Activated T-helper 2 cell treated with anti-CD3 and anti-CD28 coated beads, Interferon-gamma antibody, Interleukin-2, Interleukin-4, amounts not matched to agents 10 μg/mL and 5 μg/mL and 100 μg/mL, durations not matched to agents 14 hours and 24 hours and 36 hours (primary cell): ENCODE measurements at regions not wholly inside any gene's neighbourhood (a gene's known extent, or its start where the extent isn't known, plus 50 kb on each side); places are given as distances from the start of the nearest gene placed in this dataset.
"Not testable (repeated sequence)": the region's sequence is repeated elsewhere in the genome, so short reads cannot be mapped to it uniquely, and the experiment has no call there.

Source experiments
- DNase-seq: peaks from one replicate; pipeline ENCODE4 v3.0.0; 2021; ENCODE audit warnings: low spot score
- H3K27ac Mint-ChIP-seq: one replicate; pipeline ENCODE4 v1.8.0; 2021; ENCODE audit warnings: mixed read lengths
- H3K27me3 Mint-ChIP-seq: one replicate; pipeline ENCODE4 v1.8.0; 2021; ENCODE audit warnings: low read depth, mixed read lengths
- H3K36me3 Mint-ChIP-seq: one replicate; pipeline ENCODE4 v1.8.0; 2021; ENCODE audit warnings: low read depth, mixed read lengths
- H3K4me1 Mint-ChIP-seq: one replicate; pipeline ENCODE4 v1.8.0; 2021; ENCODE audit warnings: low read depth, mixed read lengths
- H3K4me3 Mint-ChIP-seq: one replicate; pipeline ENCODE4 v1.8.0; 2021; ENCODE audit warnings: low read depth, mild to moderate bottlenecking, moderate library complexity, mixed read lengths
- H3K9me3 Mint-ChIP-seq: one replicate; pipeline ENCODE4 v1.8.0; 2021; ENCODE audit warnings: mixed read lengths
- intact Hi-C: fragments of 100-400 bp; cut with micrococcal nuclease; formaldehyde crosslinking; loops from one replicate; pipeline ENCODE4 v1.15.1; 2023

DNA sequence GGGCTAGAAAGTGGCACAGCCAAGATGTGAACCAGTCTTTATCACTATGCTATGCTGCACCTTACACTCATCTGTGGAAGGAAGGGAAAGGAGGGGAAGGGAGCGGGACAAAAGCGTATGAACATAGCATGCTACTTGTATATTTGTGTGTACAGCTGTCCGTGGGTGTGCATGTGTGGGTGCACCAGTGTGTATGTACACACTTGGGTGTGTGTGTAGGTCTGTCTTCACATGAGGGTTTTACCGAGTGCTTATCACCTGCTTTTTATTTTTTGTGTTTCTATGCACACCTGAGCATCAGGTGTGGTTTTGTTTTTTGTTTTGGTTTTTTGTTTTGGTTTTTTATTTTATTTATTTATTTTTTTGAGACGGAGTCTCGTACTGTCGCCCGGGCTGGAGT is 255.7 kb downstream of the RRAGC start:
- H3K36me3 Mint-ChIP-seq = no peaks in the 10 kb centered on the region
- H3K9me3 Mint-ChIP-seq = no peaks in the 10 kb centered on the region
- intact Hi-C loops = no loop called here
- no peak overlapping the region for H3K4me3 Mint-ChIP-seq
- H3K27me3 Mint-ChIP-seq = peaks cover 8% of the 10 kb centered on the region
- DNase-seq = no peak
- H3K27ac Mint-ChIP-seq = no peak overlapping the region
- H3K4me1 Mint-ChIP-seq = no peaks in the 10 kb centered on the region

DNA sequence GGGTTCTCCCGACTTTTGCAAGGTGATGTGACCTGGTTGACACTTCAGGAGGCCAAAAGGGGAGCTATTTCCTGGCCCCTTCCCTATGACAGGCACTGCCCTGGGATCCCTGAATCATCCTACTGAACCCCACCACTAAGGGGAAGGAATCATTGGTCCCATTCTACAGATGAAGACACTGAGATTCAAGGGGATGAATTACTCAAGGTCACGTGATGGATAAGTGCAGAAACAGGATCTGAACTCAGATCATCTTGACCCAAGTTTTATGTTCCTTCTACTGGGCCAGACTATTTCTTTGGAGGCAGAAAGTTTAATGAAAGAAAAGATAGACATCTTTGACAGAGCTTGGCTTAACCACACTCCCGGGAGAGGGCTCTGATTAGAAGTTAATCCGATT is 258.7 kb downstream of the RRAGC start:
- no peak overlapping the region for H3K4me3 Mint-ChIP-seq
- peaks cover 9% of the 10 kb centered on the region for H3K27me3 Mint-ChIP-seq
- no peaks in the 10 kb centered on the region for H3K4me1 Mint-ChIP-seq
- no peaks in the 10 kb centered on the region for H3K9me3 Mint-ChIP-seq
- no peak for DNase-seq
- intact Hi-C loops = no loop called here
- no peaks in the 10 kb centered on the region for H3K36me3 Mint-ChIP-seq
- H3K27ac Mint-ChIP-seq = no peak overlapping the region

DNA sequence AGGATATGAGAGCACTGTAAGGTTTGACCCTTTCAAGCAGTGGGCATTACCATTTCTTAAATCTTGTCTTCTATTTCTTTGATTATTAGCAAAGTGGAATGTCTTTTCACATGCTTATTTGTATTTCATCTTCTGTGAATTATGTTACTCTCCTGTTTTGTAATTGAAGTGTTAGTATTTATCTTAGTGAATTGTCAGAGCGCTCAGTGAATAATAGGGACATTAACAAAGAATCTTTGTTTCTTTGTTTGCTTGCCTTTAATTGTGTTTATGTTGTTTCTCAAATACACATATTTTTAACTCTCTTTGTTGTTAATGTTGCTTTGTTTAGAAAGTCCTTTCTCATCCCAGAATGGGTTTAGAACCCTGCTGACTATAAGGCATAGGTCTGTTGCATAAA is 259.3 kb downstream of the RRAGC start:
- H3K9me3 Mint-ChIP-seq = peaks cover 1% of the 10 kb centered on the region
- no peaks in the 10 kb centered on the region for H3K36me3 Mint-ChIP-seq
- DNase-seq = no peak
- H3K27ac Mint-ChIP-seq = no peak overlapping the region
- intact Hi-C loops = no loop called here
- peaks cover 9% of the 10 kb centered on the region for H3K27me3 Mint-ChIP-seq
- no peaks in the 10 kb centered on the region for H3K4me1 Mint-ChIP-seq
- H3K4me3 Mint-ChIP-seq = no peak overlapping the region

DNA sequence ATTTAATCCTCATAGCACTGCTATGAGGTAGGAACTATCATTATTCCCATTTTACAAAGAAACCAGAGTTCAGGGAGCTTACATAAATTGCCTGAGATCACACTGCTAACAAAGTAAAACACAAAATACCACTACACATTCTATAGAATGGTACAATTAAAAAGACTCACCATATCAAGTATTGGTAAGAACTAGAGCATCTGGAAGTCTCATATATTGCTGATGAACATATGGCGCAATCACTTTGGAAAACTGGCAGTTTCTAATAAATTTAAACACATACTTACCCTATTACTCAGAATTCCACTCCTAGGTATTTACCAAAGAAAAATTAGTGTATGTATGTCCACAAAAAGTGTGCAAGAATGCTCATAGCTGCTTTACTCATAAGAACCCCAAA is 261.5 kb downstream of the RRAGC start:
- H3K27me3 Mint-ChIP-seq = peaks cover 16% of the 10 kb centered on the region

DNA sequence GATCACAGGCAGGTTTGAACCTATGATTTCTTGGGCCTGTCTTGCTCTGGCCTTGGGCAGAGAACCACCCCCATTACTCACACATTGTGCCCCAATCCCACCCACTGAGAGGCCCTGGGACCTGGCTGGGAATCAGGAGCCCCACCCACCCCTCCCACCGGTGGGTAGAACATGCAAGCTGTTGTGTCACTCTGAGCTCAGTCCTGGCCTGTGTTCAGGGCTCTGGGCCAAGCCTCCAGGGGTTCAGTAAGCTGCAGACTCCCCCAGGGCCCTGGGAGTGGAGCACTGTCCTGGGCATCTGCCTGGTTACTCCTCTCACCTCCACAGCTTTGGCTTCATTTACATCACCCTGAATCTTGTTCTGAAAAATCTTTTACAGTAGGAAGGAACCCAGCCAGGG is 270.5 kb downstream of the RRAGC start:
- Mint-ChIP-seq H3K36me3 (no peaks in the 10 kb centered on the region), H3K27ac (no peak overlapping the region), H3K27me3 (peaks cover 6% of the 10 kb centered on the region), H3K4me1 (peaks cover 10% of the 10 kb centered on the region), H3K4me3 (no peak overlapping the region), H3K9me3 (peaks cover 2% of the 10 kb centered on the region)
- DNase-seq = no peak
- intact Hi-C loops = no loop called here

More for the DNA sequence above, 261.5 kb downstream of the RRAGC start:
- no peak for DNase-seq
- intact Hi-C loops = no loop called here
- peaks cover 13% of the 10 kb centered on the region for H3K9me3 Mint-ChIP-seq
- no peaks in the 10 kb centered on the region for H3K36me3 Mint-ChIP-seq
- no peaks in the 10 kb centered on the region for H3K4me1 Mint-ChIP-seq
- no peak overlapping the region for H3K4me3 Mint-ChIP-seq
- no peak overlapping the region for H3K27ac Mint-ChIP-seq

DNA sequence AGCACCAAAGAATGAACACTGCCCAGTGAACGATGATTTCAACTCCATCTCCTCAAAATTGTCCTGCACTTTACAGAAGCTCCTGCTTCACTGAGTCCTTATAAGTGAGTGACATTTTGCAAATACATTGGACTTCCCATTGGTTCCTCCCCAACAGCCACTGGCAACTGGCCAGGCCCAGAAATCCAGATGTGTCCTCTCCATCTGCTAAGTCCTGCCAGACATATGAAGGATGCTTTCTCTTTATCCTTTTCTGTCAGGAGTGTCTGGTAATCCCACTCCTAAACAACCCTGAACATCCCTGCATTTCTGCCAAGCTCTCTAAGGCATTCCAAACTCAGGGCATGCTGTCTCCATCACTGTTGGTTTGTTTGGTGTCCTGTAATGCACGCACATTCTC is 271.8 kb downstream of the RRAGC start:
- no peak for DNase-seq
- Mint-ChIP-seq H3K9me3 (no peaks in the 10 kb centered on the region), H3K4me1 (peaks cover 10% of the 10 kb centered on the region), H3K27ac (no peak overlapping the region), H3K36me3 (no peaks in the 10 kb centered on the region), H3K4me3 (no peak overlapping the region), H3K27me3 (peaks cover 4% of the 10 kb centered on the region)
- intact Hi-C loops = loop anchor here (2.0 kb wide), 1 partner anchor 99 kb away; no protein-coding TSS in a partner anchor

DNA sequence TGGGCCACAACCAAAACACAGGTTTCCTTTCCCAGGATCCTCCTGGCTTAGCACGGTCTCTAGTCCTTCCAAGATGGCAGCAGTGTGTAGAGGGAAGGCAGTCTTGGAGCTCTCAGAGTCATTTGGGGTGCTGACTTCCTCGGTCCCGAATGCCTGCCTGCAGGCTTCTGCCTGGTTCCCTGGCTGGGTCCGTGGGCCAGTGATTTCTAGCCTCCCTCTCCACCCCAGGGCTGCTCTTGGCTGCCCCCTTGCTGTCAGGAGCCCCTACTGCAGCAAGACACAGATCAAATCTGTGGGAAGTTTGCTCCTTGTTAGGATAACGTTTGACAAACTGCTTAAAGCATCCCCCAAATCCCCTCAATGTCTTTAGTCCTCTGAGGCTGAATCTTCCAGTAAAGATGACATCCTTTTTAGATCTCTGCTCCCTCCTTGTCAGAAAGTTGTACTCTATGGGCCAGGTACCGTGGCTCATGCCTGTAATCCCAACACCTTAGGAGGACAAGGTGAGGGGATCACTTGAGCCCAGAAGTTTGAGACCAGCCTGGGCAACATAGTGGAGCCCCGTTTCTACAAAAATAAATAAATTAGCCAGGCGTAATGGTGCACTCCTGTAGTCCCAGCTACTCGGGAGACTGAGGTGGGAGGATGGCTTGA is 272.5 kb downstream of the RRAGC start:
- DNase-seq = no peak
- H3K9me3 Mint-ChIP-seq = no peaks in the 10 kb centered on the region
- intact Hi-C loops = loop anchor here (2.0 kb wide), 1 partner anchor 98 kb away; no protein-coding TSS in a partner anchor
- peaks cover 10% of the 10 kb centered on the region for H3K4me1 Mint-ChIP-seq
- H3K27me3 Mint-ChIP-seq = peaks cover 5% of the 10 kb centered on the region
- no peak overlapping the region for H3K4me3 Mint-ChIP-seq
- H3K36me3 Mint-ChIP-seq = no peaks in the 10 kb centered on the region
- H3K27ac Mint-ChIP-seq = no peak overlapping the region

DNA sequence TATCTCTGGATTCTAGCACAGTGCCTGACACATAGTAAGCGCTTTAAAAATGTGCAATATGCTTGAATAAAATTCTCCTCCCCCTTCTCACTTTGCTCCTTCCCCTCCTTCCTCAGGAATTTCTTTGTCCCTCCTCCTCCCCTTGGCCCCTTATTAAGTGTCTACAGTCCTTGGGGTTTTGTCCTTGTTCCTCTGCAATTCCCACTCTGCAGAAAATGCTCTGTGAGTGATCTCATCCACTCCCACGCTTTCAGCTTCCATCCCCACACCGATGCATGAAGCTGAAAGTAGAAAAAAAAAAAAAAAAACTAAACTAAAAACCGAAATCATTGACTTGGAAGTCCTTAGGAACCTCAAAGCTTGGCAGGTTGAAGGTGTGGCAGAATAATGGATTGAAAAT is 273.6 kb downstream of the RRAGC start:
- H3K27ac Mint-ChIP-seq = no peak overlapping the region
- intact Hi-C loops = loop anchor here (2.0 kb wide), 1 partner anchor 97 kb away; no protein-coding TSS in a partner anchor
- H3K27me3 Mint-ChIP-seq = peaks cover 16% of the 10 kb centered on the region
- peaks cover 10% of the 10 kb centered on the region for H3K4me1 Mint-ChIP-seq
- no peaks in the 10 kb centered on the region for H3K9me3 Mint-ChIP-seq
- H3K36me3 Mint-ChIP-seq = no peaks in the 10 kb centered on the region
- no peak overlapping the region for H3K4me3 Mint-ChIP-seq
- no peak for DNase-seq

DNA sequence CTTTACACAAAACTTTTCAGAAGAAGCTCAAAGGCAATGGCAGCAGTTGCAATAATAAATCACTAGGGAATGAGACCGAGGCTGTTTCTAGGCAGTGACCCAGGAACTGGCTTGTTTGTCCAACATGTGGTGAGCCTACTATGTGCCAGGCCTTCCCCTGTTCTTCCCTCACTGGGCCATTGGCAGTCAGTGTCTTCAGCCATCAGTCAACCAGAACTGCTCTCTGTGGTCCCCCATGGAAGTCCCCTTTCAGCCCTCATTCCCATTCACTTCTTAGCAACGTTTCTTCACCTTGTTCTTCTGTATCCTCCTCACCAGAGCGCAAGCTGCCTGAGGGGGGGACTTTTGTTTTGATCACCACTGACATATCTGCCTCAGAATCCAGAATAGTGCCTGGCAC is 274.1 kb downstream of the RRAGC start:
- H3K4me3 Mint-ChIP-seq = no peak overlapping the region
- no peaks in the 10 kb centered on the region for H3K36me3 Mint-ChIP-seq
- intact Hi-C loops = no loop called here
- no peak overlapping the region for H3K27ac Mint-ChIP-seq
- H3K4me1 Mint-ChIP-seq = peaks cover 10% of the 10 kb centered on the region
- no peaks in the 10 kb centered on the region for H3K9me3 Mint-ChIP-seq
- H3K27me3 Mint-ChIP-seq = peaks cover 18% of the 10 kb centered on the region
- DNase-seq = no peak

DNA sequence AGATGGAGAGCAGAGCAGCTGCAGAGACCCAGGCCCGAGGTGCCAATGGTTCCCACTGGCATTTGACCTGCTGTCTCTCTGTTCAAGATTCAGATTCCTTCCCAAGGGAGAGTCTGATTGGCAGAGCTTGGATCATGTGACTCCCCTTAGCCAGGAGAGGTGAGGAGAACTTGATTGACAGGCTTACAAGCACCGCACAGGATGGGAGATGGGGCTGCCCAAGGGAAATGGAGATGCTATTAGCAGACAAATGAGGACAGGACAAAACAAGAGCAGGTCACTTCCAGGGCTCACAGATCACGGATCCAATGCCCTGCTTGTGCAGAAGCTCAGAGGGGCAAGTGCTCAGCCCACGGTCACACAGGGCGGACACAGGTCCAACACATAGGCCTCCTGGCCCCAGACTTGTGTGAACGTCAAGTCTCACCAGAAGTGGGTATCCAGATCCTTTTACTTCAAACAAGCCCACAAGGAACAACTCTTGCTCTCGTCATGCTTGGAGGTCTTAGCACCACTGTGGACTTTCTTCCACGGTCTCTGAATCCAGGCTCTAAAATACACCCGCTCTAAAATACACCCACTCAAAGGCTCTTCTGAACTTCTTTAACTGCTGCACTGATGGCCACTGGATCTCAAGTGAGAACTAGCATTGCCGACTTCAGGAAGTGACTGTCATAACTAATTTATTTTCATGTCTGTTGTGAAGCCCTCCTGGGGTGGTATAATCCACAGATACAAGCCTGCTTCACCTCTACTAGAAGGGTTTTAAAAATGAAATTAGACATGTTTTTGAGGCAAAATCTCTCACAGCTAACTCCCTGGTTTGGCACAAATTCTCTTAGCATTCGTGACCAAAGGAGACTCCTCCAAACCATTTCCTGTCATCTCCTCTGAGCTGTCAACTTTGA is 274.9 kb downstream of the RRAGC start:
- Mint-ChIP-seq H3K4me1 (peaks cover 10% of the 10 kb centered on the region), H3K27me3 (peaks cover 25% of the 10 kb centered on the region), H3K9me3 (no peaks in the 10 kb centered on the region), H3K36me3 (no peaks in the 10 kb centered on the region), H3K27ac (no peak overlapping the region), H3K4me3 (no peak overlapping the region)
- no peak for DNase-seq
- intact Hi-C loops = no loop called here

DNA sequence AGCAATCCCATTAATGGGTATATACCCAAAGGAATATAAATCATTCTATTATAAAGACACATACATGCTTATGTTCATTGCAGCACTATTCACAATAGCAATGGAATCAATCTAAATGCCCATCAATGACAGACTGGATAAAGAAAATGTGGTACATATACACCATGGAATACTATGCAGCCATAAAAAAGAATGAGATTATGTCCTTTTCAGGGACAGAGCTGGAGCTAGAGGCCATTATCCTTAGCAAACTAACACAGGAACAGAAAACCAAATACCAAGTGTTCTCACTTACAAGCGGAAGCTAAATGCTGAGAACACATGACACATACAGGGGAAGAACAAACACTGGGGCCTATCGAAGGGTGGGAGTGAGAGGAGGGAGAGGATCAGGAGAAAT is 276.3 kb downstream of the RRAGC start:
- H3K36me3 Mint-ChIP-seq, H3K9me3 Mint-ChIP-seq, intact Hi-C loops, H3K27ac Mint-ChIP-seq, H3K4me3 Mint-ChIP-seq, DNase-seq: not testable (repeated sequence)
- peaks cover 11% of the 10 kb centered on the region for H3K4me1 Mint-ChIP-seq
- peaks cover 37% of the 10 kb centered on the region for H3K27me3 Mint-ChIP-seq

DNA sequence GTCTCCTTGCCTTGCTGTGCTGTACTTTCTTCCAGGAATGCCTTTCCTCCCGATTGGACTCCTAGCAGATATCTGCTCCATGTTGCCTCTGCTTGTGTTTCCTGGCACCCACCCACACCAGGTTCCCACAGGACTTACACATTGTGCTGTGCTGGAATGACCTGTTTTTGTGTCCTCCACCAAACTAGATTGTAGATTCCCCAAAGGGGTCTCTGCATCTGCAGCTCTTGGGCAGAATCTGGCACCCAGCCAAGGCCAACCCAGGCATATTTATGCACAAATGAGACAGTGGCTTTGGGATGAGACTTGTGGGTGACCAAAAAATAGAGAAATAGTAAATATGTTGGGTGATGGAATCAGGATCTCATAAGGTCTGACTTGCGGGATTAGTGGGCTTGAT is 278.2 kb downstream of the RRAGC start:
- intact Hi-C loops = no loop called here
- Mint-ChIP-seq H3K27me3 (peaks cover 47% of the 10 kb centered on the region), H3K36me3 (no peaks in the 10 kb centered on the region), H3K4me3 (no peak overlapping the region), H3K9me3 (no peaks in the 10 kb centered on the region), H3K4me1 (peaks cover 15% of the 10 kb centered on the region), H3K27ac (no peak overlapping the region)
- DNase-seq = no peak

DNA sequence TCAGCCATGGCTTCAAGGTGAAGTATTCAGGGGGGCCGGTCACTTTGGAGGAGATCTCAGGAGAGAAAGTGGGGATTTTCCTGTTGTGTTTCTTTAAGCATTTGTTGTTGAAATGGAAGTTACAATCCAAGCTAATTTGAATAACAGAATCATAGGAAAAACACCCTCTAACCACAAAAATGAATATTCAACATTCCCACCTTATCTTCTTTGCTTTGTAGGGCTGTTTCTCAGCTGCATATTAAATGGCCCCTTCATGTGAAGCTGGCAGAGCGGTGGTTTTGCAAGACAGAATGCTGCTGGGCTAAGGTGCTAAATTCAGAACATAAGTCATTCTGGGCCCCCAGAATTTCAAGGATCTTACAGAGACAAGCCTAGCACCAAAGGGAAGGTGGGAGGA is 279.0 kb downstream of the RRAGC start:
- DNase-seq = no peak
- Mint-ChIP-seq H3K27me3 (peaks cover 47% of the 10 kb centered on the region), H3K36me3 (no peaks in the 10 kb centered on the region), H3K4me1 (peaks cover 14% of the 10 kb centered on the region), H3K9me3 (no peaks in the 10 kb centered on the region), H3K4me3 (no peak overlapping the region), H3K27ac (no peak overlapping the region)
- intact Hi-C loops = no loop called here
